Parathyroid adenoma (tissue), 2 donors: ENCODE measurements at regions not wholly inside any gene's neighbourhood (a gene's known extent, or its start where the extent isn't known, plus 50 kb on each side); places are given as distances from the start of the nearest gene placed in this dataset.

Experiments used
- H2AFZ ChIP-seq: fragments of 300-600 bp; sonication (generic); one replicate; pipeline ENCODE4 v1.7.0; 2017; ENCODE audit warnings: antibody characterized with exemption, mild to moderate bottlenecking
- H3K27ac ChIP-seq: fragments of 300-600 bp; sonication (generic); one replicate; pipeline ENCODE4 v1.7.0; 2017
- H3K27me3 ChIP-seq: fragments of 300-600 bp; sonication (generic); one replicate; pipeline ENCODE4 v1.7.0; 2017; ENCODE audit warnings: low read length; ENCODE audit not compliant: control insufficient read depth, insufficient read depth
- H3K36me3 ChIP-seq: fragments of 300-600 bp; sonication (generic); one replicate; pipeline ENCODE4 v1.7.0; 2017; ENCODE audit warnings: low read length; ENCODE audit not compliant: control insufficient read depth, insufficient read depth
- H3K4me1 ChIP-seq: fragments of 300-600 bp; sonication (generic); one replicate; pipeline ENCODE4 v1.7.0; 2017; ENCODE audit warnings: control low read depth
- H3K4me2 ChIP-seq: fragments of 300-600 bp; sonication (generic); one replicate; pipeline ENCODE4 v1.7.0; 2017; ENCODE audit warnings: low read length
- H3K4me3 ChIP-seq: fragments of 300-600 bp; sonication (generic); one replicate; pipeline ENCODE4 v1.7.0; 2017; ENCODE audit warnings: low read depth, low read length
- H3K79me2 ChIP-seq: fragments of 300-600 bp; sonication (generic); one replicate; pipeline ENCODE4 v1.7.0; 2017; ENCODE audit warnings: control low read depth
- H3K9ac ChIP-seq: fragments of 300-600 bp; sonication (generic); one replicate; pipeline ENCODE4 v1.7.0; 2017; ENCODE audit warnings: mild to moderate bottlenecking
- H3K9me3 ChIP-seq: fragments of 300-600 bp; sonication (generic); one replicate; pipeline ENCODE4 v1.7.0; 2017; ENCODE audit warnings: low read length; ENCODE audit not compliant: control insufficient read depth
- CTCF ChIP-seq: fragments of 300-600 bp; sonication (generic); IDR thresholded peaks from one replicate; pipeline ENCODE4 v1.7.0; 2017; ENCODE audit warnings: antibody characterized with exemption, mild to moderate bottlenecking
- donor health status: primary hyperparathyroidism.

- H3K9me3 ChIP-seq = no peaks in the 10 kb centered on the region
- H3K4me3 ChIP-seq = no peak overlapping the region
- no peaks in the 10 kb centered on the region for H3K4me1 ChIP-seq
- no peaks in the 10 kb centered on the region for H3K79me2 ChIP-seq
- H3K9ac ChIP-seq = no peak overlapping the region
- H3K27me3 ChIP-seq = no peaks in the 10 kb centered on the region
- no peak overlapping the region for H2AFZ ChIP-seq
- H3K27ac ChIP-seq = no peak overlapping the region
- H3K36me3 ChIP-seq = no peaks in the 10 kb centered on the region
- TF ChIP-seq CTCF = no peak
- no peak overlapping the region for H3K4me2 ChIP-seq
Observed at GRCh38 chr4:189828081-189828697, 112.5 kb upstream of the FRG1 start.

GRCh38 chr4:189832528-189832927 is 108.1 kb upstream of the FRG1 start:
- H3K9ac ChIP-seq = no peak overlapping the region
- no peaks in the 10 kb centered on the region for H3K79me2 ChIP-seq
- no peak overlapping the region for H3K4me3 ChIP-seq
- H3K36me3 ChIP-seq = no peaks in the 10 kb centered on the region
- no peaks in the 10 kb centered on the region for H3K27me3 ChIP-seq
- H3K4me2 ChIP-seq = no peak overlapping the region
- no peak overlapping the region for H2AFZ ChIP-seq
- H3K9me3 ChIP-seq = no peaks in the 10 kb centered on the region
- no peaks in the 10 kb centered on the region for H3K4me1 ChIP-seq
- no peak overlapping the region for H3K27ac ChIP-seq
- no peak for TF ChIP-seq CTCF

- no peak overlapping the region for H3K4me3 ChIP-seq
- no peak for TF ChIP-seq CTCF
- no peaks in the 10 kb centered on the region for H3K4me1 ChIP-seq
- H3K27me3 ChIP-seq = no peaks in the 10 kb centered on the region
- no peaks in the 10 kb centered on the region for H3K79me2 ChIP-seq
- H3K9ac ChIP-seq = no peak overlapping the region
- H3K27ac ChIP-seq = no peak overlapping the region
- no peak overlapping the region for H3K4me2 ChIP-seq
- no peaks in the 10 kb centered on the region for H3K36me3 ChIP-seq
- H3K9me3 ChIP-seq = no peaks in the 10 kb centered on the region
- no peak overlapping the region for H2AFZ ChIP-seq
Observed at GRCh38 chr4:189834616-189835015, 106.1 kb upstream of the FRG1 start.

- Histone ChIP-seq H3K27me3 (no peaks in the 10 kb centered on the region), H3K79me2 (no peaks in the 10 kb centered on the region), H3K4me3 (no peak overlapping the region), H3K36me3 (no peaks in the 10 kb centered on the region), H3K27ac (no peak overlapping the region), H3K4me2 (no peak overlapping the region), H3K9ac (no peak overlapping the region), H3K4me1 (no peaks in the 10 kb centered on the region), H3K9me3 (no peaks in the 10 kb centered on the region), H2AFZ (no peak overlapping the region)
- TF ChIP-seq CTCF = no peak
Observed at GRCh38 chr4:189835505-189835904, 105.2 kb upstream of the FRG1 start.

- H3K27ac ChIP-seq = no peak overlapping the region
- no peaks in the 10 kb centered on the region for H3K27me3 ChIP-seq
Observed at GRCh38 chr4:189837471-189837870, 103.2 kb upstream of the FRG1 start.

More at GRCh38 chr4:189837471-189837870, 103.2 kb upstream of the FRG1 start:
- H3K4me1 ChIP-seq = no peaks in the 10 kb centered on the region
- H3K9me3 ChIP-seq = no peaks in the 10 kb centered on the region
- H2AFZ ChIP-seq = no peak overlapping the region
- no peak overlapping the region for H3K4me3 ChIP-seq
- no peak for TF ChIP-seq CTCF
- H3K4me2 ChIP-seq = no peak overlapping the region
- H3K9ac ChIP-seq = no peak overlapping the region
- no peaks in the 10 kb centered on the region for H3K79me2 ChIP-seq
- no peaks in the 10 kb centered on the region for H3K36me3 ChIP-seq
